CD14-positive monocyte (primary cell): ENCODE measurements at regions not wholly inside any gene's neighbourhood (a gene's known extent, or its start where the extent isn't known, plus 50 kb on each side); places are given as distances from the start of the nearest gene placed in this dataset.

Experiments
- DNase-seq, 3 donors: peaks; one replicate each; pipeline ENCODE4 v3.0.0-alpha.2; 2011 to 2022
- H2AFZ ChIP-seq: 2 replicates; pipeline ENCODE4 v1.6.0; 2012; ENCODE audit warnings: mild to moderate bottlenecking, low read depth, low read length, inconsistent platforms; ENCODE audit not compliant: insufficient read depth, poor library complexity, severe bottlenecking
- H3K27ac ChIP-seq, 2 donors: 1 replicate in 1 of 2; 2 replicates in 1 of 2; pipeline ENCODE4 v1.5.1; 2012 to 2013; ENCODE audit warnings: low read length in 2 of 2, control low read depth in 1 of 2, inconsistent platforms in 1 of 2, low read depth in 1 of 2, mild to moderate bottlenecking in 1 of 2
- H3K27me3 ChIP-seq, 2 donors: one replicate each; pipeline versions ENCODE4 v1.6.0 to v1.6.1; 2011 to 2013; ENCODE audit warnings: low read length in 2 of 2; ENCODE audit not compliant: control insufficient read depth in 2 of 2, insufficient read depth in 2 of 2
- H3K36me3 ChIP-seq, 2 donors: replicated peaks in 1 of 2; 1 replicate in 1 of 2; 2 replicates in 1 of 2; pipeline versions ENCODE4 v1.5.1 to v1.6.1; 2012 to 2013; ENCODE audit warnings: low read length in 2 of 2, control low read depth in 1 of 2, inconsistent platforms in 1 of 2, mild to moderate bottlenecking in 1 of 2; ENCODE audit not compliant: insufficient read depth in 2 of 2, control insufficient read depth in 1 of 2
- H3K4me1 ChIP-seq, 2 donors: 1 replicate in 1 of 2; 2 replicates in 1 of 2; pipeline versions ENCODE4 v1.5.1 to v1.6.1; 2012 to 2013; ENCODE audit warnings: low read length in 2 of 2, control low read depth in 1 of 2, inconsistent platforms in 1 of 2, mild to moderate bottlenecking in 1 of 2, moderate library complexity in 1 of 2; ENCODE audit not compliant: insufficient read depth in 2 of 2, control insufficient read depth in 1 of 2
- H3K4me2 ChIP-seq: replicated peaks from 2 replicates; pipeline ENCODE3; 2012; ENCODE audit warnings: low read length, moderate library complexity, mild to moderate bottlenecking; ENCODE audit not compliant: poor library complexity, severe bottlenecking; ENCODE audit errors: extremely low read depth
- H3K4me3 ChIP-seq, 3 experiments: fragments of 200-600 bp in 1 of 3; sonication (generic) in 1 of 3; replicated peaks in 1 of 3; 1 replicate in 2 of 3; 2 replicates in 1 of 3; pipeline ENCODE4 v1.5.1; 2011 to 2013; ENCODE audit warnings: low read length in 3 of 3, mild to moderate bottlenecking in 3 of 3, control low read depth in 2 of 3, low read depth in 2 of 3, inconsistent platforms in 1 of 3, moderate library complexity in 1 of 3
- H3K79me2 ChIP-seq: 2 replicates; pipeline ENCODE4 v1.6.0; 2012; ENCODE audit warnings: mild to moderate bottlenecking, control low read depth, inconsistent platforms, low read length, moderate library complexity; ENCODE audit not compliant: insufficient read depth
- H3K9ac ChIP-seq: 2 replicates; pipeline ENCODE4 v1.6.0; 2017; ENCODE audit warnings: low read length, mild to moderate bottlenecking; ENCODE audit not compliant: insufficient read depth, poor library complexity, severe bottlenecking
- H3K9me3 ChIP-seq, 2 donors: replicated peaks in 1 of 2; 1 replicate in 1 of 2; 2 replicates in 1 of 2; pipeline versions ENCODE4 v1.5.1 to v1.6.1; 2012 to 2013; ENCODE audit warnings: low read length in 2 of 2, control low read depth in 1 of 2; ENCODE audit not compliant: control insufficient read depth in 1 of 2, insufficient read depth in 1 of 2
- H4K20me1 ChIP-seq: 2 replicates; pipeline ENCODE4 v1.6.0; 2012; ENCODE audit warnings: mild to moderate bottlenecking, low read length, control low read depth, moderate library complexity; ENCODE audit not compliant: insufficient read depth
- H3K27ac Mint-ChIP-seq, 7 donors: one replicate each; pipeline ENCODE4 v1.8.0; 2020; ENCODE audit warnings: mild to moderate bottlenecking in 7 of 7, mixed read lengths in 7 of 7, moderate library complexity in 6 of 7, inconsistent platforms in 2 of 7
- H3K27me3 Mint-ChIP-seq, 3 donors: one replicate each; pipeline ENCODE4 v1.8.0; 2021 to 2022; ENCODE audit warnings: low read depth in 3 of 3, mild to moderate bottlenecking in 3 of 3, mixed read lengths in 3 of 3, moderate library complexity in 3 of 3, inconsistent platforms in 1 of 3
- H3K36me3 Mint-ChIP-seq, 2 donors: one replicate each; pipeline ENCODE4 v1.8.0; 2020; ENCODE audit warnings: mixed read lengths in 2 of 2, inconsistent platforms in 1 of 2, mild to moderate bottlenecking in 1 of 2
- H3K4me1 Mint-ChIP-seq: one replicate; pipeline ENCODE4 v1.8.0; 2020; ENCODE audit warnings: mild to moderate bottlenecking, mixed read lengths
- H3K4me3 Mint-ChIP-seq, 2 donors: one replicate each; pipeline ENCODE4 v1.8.0; 2020; ENCODE audit warnings: mild to moderate bottlenecking in 2 of 2, mixed read lengths in 2 of 2, moderate library complexity in 1 of 2
- H3K9me3 Mint-ChIP-seq, 7 donors: one replicate each; pipeline ENCODE4 v1.8.0; 2020 to 2022; ENCODE audit warnings: mixed read lengths in 7 of 7, mild to moderate bottlenecking in 6 of 7, moderate library complexity in 6 of 7, inconsistent platforms in 2 of 7
- CTCF ChIP-seq: fragments of 200-600 bp; IDR thresholded peaks from one replicate; pipeline ENCODE4 v1.8.0; 2022; ENCODE audit warnings: antibody characterized with exemption, mild to moderate bottlenecking
- WGBS: methylation state at CpG from one replicate; pipeline ENCODE4 v1.1.5; 2013; ENCODE audit warnings: missing lambda C conversion rate; ENCODE audit not compliant: insufficient coverage; 5-methylcytosine and 5-hydroxymethylcytosine counted together
- intact Hi-C, 2 donors: fragments of 100-400 bp; cut with micrococcal nuclease; formaldehyde crosslinking; loops; one replicate each; pipeline versions ENCODE4 v1.15.0 to v1.15.1; 2023

DNA sequence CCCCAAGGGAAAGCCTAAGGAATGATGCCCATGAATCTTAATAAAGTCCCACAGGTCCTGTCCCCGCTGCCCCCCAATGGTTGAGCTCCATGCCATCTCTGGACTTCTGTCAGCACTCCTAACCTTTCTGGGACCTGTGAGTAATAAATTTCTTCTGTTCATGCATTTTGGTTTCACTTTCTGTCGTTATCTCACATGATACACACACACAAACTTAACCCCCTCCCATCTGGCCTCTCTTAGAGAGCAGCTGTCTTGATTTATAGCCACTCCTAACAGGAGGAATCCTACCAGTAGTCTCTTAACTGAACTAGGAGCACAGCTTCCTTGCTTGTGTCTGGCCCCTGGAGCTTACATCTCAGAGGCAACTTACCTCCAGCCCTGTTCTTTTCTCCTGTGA is 82.7 kb upstream of the SELENOK start:
- Histone ChIP-seq H3K79me2 (no peaks in the 10 kb centered on the region), H3K36me3 (no peaks in the 10 kb centered on the region), H3K4me3 (no peak overlapping the region), H3K27me3 (no peaks in the 10 kb centered on the region), H4K20me1 (no peaks in the 10 kb centered on the region), H3K4me2 (no peak overlapping the region), H2AFZ (no peak overlapping the region), H3K27ac (no peak overlapping the region), H3K4me1 (no peaks in the 10 kb centered on the region), H3K9ac (no peak overlapping the region), H3K9me3 (peaks cover 6 to 27% of the 10 kb centered on the region in 2 donors)
- intact Hi-C loops: no loop called here
- H3K27me3 Mint-ChIP-seq: peaks cover 3 to 9% (median 3%) of the 10 kb centered on the region in 3 donors
- H3K27ac Mint-ChIP-seq: no peak overlapping the region
- H3K9me3 Mint-ChIP-seq: peaks cover 14 to 39% (median 19%) of the 10 kb centered on the region in 7 donors
- H3K36me3 Mint-ChIP-seq: no peaks in the 10 kb centered on the region
- H3K4me1 Mint-ChIP-seq: no peaks in the 10 kb centered on the region
- no peak for DNase-seq
- no peak overlapping the region for H3K4me3 Mint-ChIP-seq
- TF ChIP-seq CTCF: no peak
- WGBS: 53% methylated on average over 2 of the region's 2 CpGs

GRCh38 chr3:53973905-53974304 is 82.2 kb upstream of the SELENOK start:
- H3K4me3 Mint-ChIP-seq: no peak overlapping the region
- H3K9me3 ChIP-seq: peaks cover 6 to 27% of the 10 kb centered on the region in 2 donors
- H3K4me1 ChIP-seq: no peaks in the 10 kb centered on the region
- H3K27ac ChIP-seq: no peak overlapping the region
- no peaks in the 10 kb centered on the region for H3K36me3 ChIP-seq
- H3K4me1 Mint-ChIP-seq: no peaks in the 10 kb centered on the region
- H3K9ac ChIP-seq: no peak overlapping the region
- no peaks in the 10 kb centered on the region for H3K79me2 ChIP-seq
- H3K4me2 ChIP-seq: no peak overlapping the region
- H3K27me3 Mint-ChIP-seq: peaks cover 3 to 9% (median 3%) of the 10 kb centered on the region in 3 donors
- no peak overlapping the region for H3K27ac Mint-ChIP-seq
- no peak for DNase-seq
- peaks cover 14 to 43% (median 19%) of the 10 kb centered on the region in 7 donors for H3K9me3 Mint-ChIP-seq
- TF ChIP-seq CTCF: no peak
- no peak overlapping the region for H3K4me3 ChIP-seq
- H3K27me3 ChIP-seq: no peaks in the 10 kb centered on the region
- WGBS: 83% methylated on average over 2 of the region's 4 CpGs
- intact Hi-C loops: no loop called here
- H4K20me1 ChIP-seq: no peaks in the 10 kb centered on the region
- no peaks in the 10 kb centered on the region for H3K36me3 Mint-ChIP-seq
- no peak overlapping the region for H2AFZ ChIP-seq
